Left lung (tissue), 4 donors: ENCODE measurements at regions not wholly inside any gene's neighbourhood (a gene's known extent, or its start where the extent isn't known, plus 50 kb on each side); places are given as distances from the start of the nearest gene placed in this dataset.

Experiments
- ATAC-seq: fragments of 200-7000 bp; cut with Tn5 transposase; one replicate; pipeline ENCODE4 v1.9.1; 2020; ENCODE audit warnings: moderate library complexity
- DNase-seq, 4 donors: peaks; one replicate each; pipeline ENCODE4 v3.0.0-alpha.2; 2013 to 2020
- H3K27ac ChIP-seq, 2 donors: fragments of 200-600 bp; sonication (generic) in 1 of 2; one replicate each; pipeline versions ENCODE4 v1.5.0 to v1.8.0; 2020 to 2021
- H3K27me3 ChIP-seq, 2 donors: fragments of 200-600 bp; sonication (generic) in 1 of 2; one replicate each; pipeline versions ENCODE4 v1.5.0 to v1.8.0; 2020 to 2021
- H3K36me3 ChIP-seq, 2 donors: fragments of 200-600 bp; sonication (generic) in 1 of 2; one replicate each; pipeline versions ENCODE4 v1.5.0 to v1.8.0; 2020 to 2021
- H3K4me1 ChIP-seq, 2 donors: fragments of 200-600 bp; one replicate each; pipeline ENCODE4 v1.8.0; 2021
- H3K4me3 ChIP-seq, 2 donors: fragments of 200-600 bp; sonication (generic) in 1 of 2; one replicate each; pipeline versions ENCODE4 v1.5.0 to v1.8.0; 2020 to 2021; ENCODE audit warnings: mild to moderate bottlenecking in 1 of 2
- H3K9me3 ChIP-seq, 2 donors: fragments of 200-600 bp; sonication (generic) in 1 of 2; one replicate each; pipeline versions ENCODE4 v1.5.0 to v1.8.0; 2020 to 2021
- CTCF ChIP-seq, 2 donors: fragments of 200-600 bp; sonication (generic) in 1 of 2; IDR thresholded peaks; one replicate each; pipeline versions ENCODE4 v1.5.0 to v1.8.0; 2021; ENCODE audit warnings: antibody characterized with exemption in 2 of 2
- intact Hi-C, 2 donors: fragments of 100-400 bp; cut with DNase I; formaldehyde crosslinking; loops; one replicate each; pipeline versions ENCODE4 v1.11.2 to v1.14.2; 2022
- donor health status: DM: no; HTN: yes; CAD: no.
- donor health status: DM: no; HTN: no; CAD: no.

- ATAC-seq: peak; percentile 79
- no peaks in the 10 kb centered on the region for H3K9me3 ChIP-seq
- no peaks in the 10 kb centered on the region for H3K4me1 ChIP-seq
- peak overlapping the region in 1 of 2 donors; percentile 60 for H3K27ac ChIP-seq
- intact Hi-C loops: no loop called here
- no peak for TF ChIP-seq CTCF (IDR thresholded peaks at IDR 0.05)
- no peaks in the 10 kb centered on the region for H3K36me3 ChIP-seq
- peak in 3 of 4 donors; percentile 13 to 73 (median 32) for DNase-seq
- H3K27me3 ChIP-seq: peaks cover 0 to 8% of the 10 kb centered on the region in 2 donors
- H3K4me3 ChIP-seq: no peak overlapping the region
Measured at GRCh38 chr5:135116160-135116561, 82.1 kb upstream of the PITX1 start.

GRCh38 chr5:135115591-135115990 lies 81.6 kb upstream of the PITX1 start:
- H3K4me3 ChIP-seq: no peak overlapping the region
- no peaks in the 10 kb centered on the region for H3K36me3 ChIP-seq
- no peak for ATAC-seq
- no peaks in the 10 kb centered on the region for H3K4me1 ChIP-seq
- no peaks in the 10 kb centered on the region for H3K9me3 ChIP-seq
- intact Hi-C loops: no loop called here
- H3K27me3 ChIP-seq: peaks cover 0 to 10% of the 10 kb centered on the region in 2 donors
- H3K27ac ChIP-seq: peak overlapping the region in 1 of 2 donors; percentile 60
- DNase-seq: peak in 2 of 4 donors; percentile 31 to 49
- TF ChIP-seq CTCF (IDR thresholded peaks at IDR 0.05): no peak

- Histone ChIP-seq H3K36me3 (no peaks in the 10 kb centered on the region), H3K9me3 (no peaks in the 10 kb centered on the region), H3K27me3 (peaks cover 0 to 15% of the 10 kb centered on the region in 2 donors), H3K4me3 (no peak overlapping the region), H3K4me1 (no peaks in the 10 kb centered on the region), H3K27ac (no peak overlapping the region)
- no peak for ATAC-seq
- no peak for DNase-seq
- intact Hi-C loops: no loop called here
- no peak for TF ChIP-seq CTCF (IDR thresholded peaks at IDR 0.05)
Measured at GRCh38 chr5:135114759-135115158, 80.7 kb upstream of the PITX1 start.

- H3K4me1 ChIP-seq: peaks cover 0 to 3% of the 10 kb centered on the region in 2 donors
- peaks cover 0 to 22% of the 10 kb centered on the region in 2 donors for H3K27me3 ChIP-seq
- no peak overlapping the region for H3K27ac ChIP-seq
- no peak overlapping the region for H3K4me3 ChIP-seq
- intact Hi-C loops: no loop called here
- no peaks in the 10 kb centered on the region for H3K9me3 ChIP-seq
- DNase-seq (no peak), ATAC-seq (no peak)
- no peak for TF ChIP-seq CTCF (IDR thresholded peaks at IDR 0.05)
- H3K36me3 ChIP-seq: no peaks in the 10 kb centered on the region
Measured at GRCh38 chr5:135112008-135112725, 78.1 kb upstream of the PITX1 start.

- H3K36me3 ChIP-seq: no peaks in the 10 kb centered on the region
- ATAC-seq (no peak), DNase-seq (no peak)
- no peak overlapping the region for H3K27ac ChIP-seq
- peaks cover 0 to 5% of the 10 kb centered on the region in 2 donors for H3K4me1 ChIP-seq
- H3K9me3 ChIP-seq: no peaks in the 10 kb centered on the region
- no peak for TF ChIP-seq CTCF (IDR thresholded peaks at IDR 0.05)
- no peak overlapping the region for H3K4me3 ChIP-seq
- intact Hi-C loops: no loop called here
- H3K27me3 ChIP-seq: peaks cover 0 to 27% of the 10 kb centered on the region in 2 donors
Measured at GRCh38 chr5:135110785-135111596, 77.0 kb upstream of the PITX1 start.
